IgD-negative memory B cell (primary cell): ENCODE measurements at regions not wholly inside any gene's neighbourhood (a gene's known extent, or its start where the extent isn't known, plus 50 kb on each side); places are given as distances from the start of the nearest gene placed in this dataset.

Source experiments
- H3K27ac Mint-ChIP-seq, 3 donors: one replicate each; pipeline ENCODE4 v1.8.0; 2020 to 2022; ENCODE audit warnings: mild to moderate bottlenecking in 3 of 3, mixed read lengths in 3 of 3, moderate library complexity in 1 of 3
- H3K27me3 Mint-ChIP-seq: one replicate; pipeline ENCODE4 v1.8.0; 2021; ENCODE audit warnings: mixed read lengths
- H3K36me3 Mint-ChIP-seq: one replicate; pipeline ENCODE4 v1.8.0; 2020; ENCODE audit warnings: mild to moderate bottlenecking, mixed read lengths
- H3K4me1 Mint-ChIP-seq, 3 donors: one replicate each; pipeline ENCODE4 v1.8.0; 2020 to 2022; ENCODE audit warnings: mixed read lengths in 3 of 3, mild to moderate bottlenecking in 1 of 3
- H3K4me3 Mint-ChIP-seq, 4 donors: one replicate each; pipeline ENCODE4 v1.8.0; 2020 to 2022; ENCODE audit warnings: mild to moderate bottlenecking in 4 of 4, mixed read lengths in 4 of 4, moderate library complexity in 3 of 4
- H3K9me3 Mint-ChIP-seq, 3 donors: one replicate each; pipeline ENCODE4 v1.8.0; 2020 to 2021; ENCODE audit warnings: mixed read lengths in 3 of 3, mild to moderate bottlenecking in 1 of 3

DNA sequence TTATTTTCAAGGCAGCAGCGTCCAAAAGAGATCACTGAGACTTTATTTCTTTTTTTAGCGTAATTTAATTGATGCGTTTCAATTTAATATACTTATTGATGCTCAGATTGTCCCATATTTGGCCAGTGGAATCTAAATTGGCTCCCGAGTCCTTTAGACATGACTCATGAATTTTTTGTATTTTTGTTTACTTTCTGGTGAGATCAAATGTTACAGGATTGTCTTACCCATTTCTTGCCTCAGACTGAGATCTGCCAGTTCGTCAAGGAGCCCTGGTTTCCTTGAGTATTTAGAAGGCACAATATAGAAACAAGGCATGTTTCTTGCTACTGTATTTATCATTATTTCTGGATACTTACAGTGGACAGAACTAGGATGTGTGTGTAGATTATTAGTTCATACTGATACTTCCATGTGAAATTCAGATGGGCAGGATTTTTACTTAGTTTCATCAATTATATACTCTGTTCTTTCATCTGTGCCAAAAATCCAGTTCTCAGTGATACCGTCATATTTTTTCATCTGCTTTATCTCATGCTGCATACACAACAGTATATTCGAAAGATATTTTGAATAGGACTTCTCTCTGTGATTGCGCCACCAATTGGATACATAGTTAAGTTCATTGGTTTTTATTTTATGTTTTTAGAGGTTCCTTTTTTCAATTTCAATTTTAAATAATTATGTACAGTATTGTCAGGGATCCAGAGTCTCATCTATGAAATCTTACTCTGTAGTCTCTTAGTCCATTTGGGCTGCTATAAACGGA is 436.9 kb upstream of the C2CD4B start:
- Mint-ChIP-seq H3K27me3 (peaks cover 7% of the 10 kb centered on the region), H3K36me3 (no peaks in the 10 kb centered on the region)

GRCh38 chr15:62603742-62604141 is 438.7 kb upstream of the C2CD4B start:
- no peaks in the 10 kb centered on the region for H3K4me1 Mint-ChIP-seq
- peaks cover 0 to 4% (median 0%) of the 10 kb centered on the region in 3 donors for H3K9me3 Mint-ChIP-seq
- peaks cover 11% of the 10 kb centered on the region for H3K27me3 Mint-ChIP-seq
- H3K4me3 Mint-ChIP-seq = no peak overlapping the region
- no peaks in the 10 kb centered on the region for H3K36me3 Mint-ChIP-seq
- no peak overlapping the region for H3K27ac Mint-ChIP-seq

More for the DNA sequence above, 436.9 kb upstream of the C2CD4B start:
- peaks cover 0 to 4% (median 0%) of the 10 kb centered on the region in 3 donors for H3K9me3 Mint-ChIP-seq
- H3K4me3 Mint-ChIP-seq = no peak overlapping the region
- H3K4me1 Mint-ChIP-seq = no peaks in the 10 kb centered on the region
- no peak overlapping the region for H3K27ac Mint-ChIP-seq

DNA sequence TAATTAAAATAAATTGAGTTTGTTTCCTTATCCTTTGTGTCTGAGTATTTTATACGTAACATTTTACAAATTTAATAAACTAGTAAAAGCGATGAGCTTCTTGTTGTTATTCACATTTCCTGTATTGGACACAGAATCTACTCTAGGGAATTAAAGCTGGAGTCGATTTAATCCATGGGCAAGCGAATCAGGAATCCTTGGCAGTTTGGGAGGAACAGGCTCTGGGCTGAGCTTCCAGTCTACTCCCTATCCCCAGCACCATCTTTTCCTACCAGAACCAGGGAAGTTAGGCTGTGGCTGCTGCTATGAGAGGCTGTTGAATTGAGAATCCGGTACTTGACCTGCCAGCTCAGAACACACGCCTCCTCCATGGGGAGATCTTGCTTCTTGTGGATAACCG is 437.3 kb upstream of the TPM1 start:
- H3K9me3 Mint-ChIP-seq = peaks cover 0 to 4% (median 0%) of the 10 kb centered on the region in 3 donors
- peaks cover 11% of the 10 kb centered on the region for H3K27me3 Mint-ChIP-seq
- H3K36me3 Mint-ChIP-seq = no peaks in the 10 kb centered on the region
- no peak overlapping the region for H3K27ac Mint-ChIP-seq
- no peaks in the 10 kb centered on the region for H3K4me1 Mint-ChIP-seq
- no peak overlapping the region for H3K4me3 Mint-ChIP-seq

DNA sequence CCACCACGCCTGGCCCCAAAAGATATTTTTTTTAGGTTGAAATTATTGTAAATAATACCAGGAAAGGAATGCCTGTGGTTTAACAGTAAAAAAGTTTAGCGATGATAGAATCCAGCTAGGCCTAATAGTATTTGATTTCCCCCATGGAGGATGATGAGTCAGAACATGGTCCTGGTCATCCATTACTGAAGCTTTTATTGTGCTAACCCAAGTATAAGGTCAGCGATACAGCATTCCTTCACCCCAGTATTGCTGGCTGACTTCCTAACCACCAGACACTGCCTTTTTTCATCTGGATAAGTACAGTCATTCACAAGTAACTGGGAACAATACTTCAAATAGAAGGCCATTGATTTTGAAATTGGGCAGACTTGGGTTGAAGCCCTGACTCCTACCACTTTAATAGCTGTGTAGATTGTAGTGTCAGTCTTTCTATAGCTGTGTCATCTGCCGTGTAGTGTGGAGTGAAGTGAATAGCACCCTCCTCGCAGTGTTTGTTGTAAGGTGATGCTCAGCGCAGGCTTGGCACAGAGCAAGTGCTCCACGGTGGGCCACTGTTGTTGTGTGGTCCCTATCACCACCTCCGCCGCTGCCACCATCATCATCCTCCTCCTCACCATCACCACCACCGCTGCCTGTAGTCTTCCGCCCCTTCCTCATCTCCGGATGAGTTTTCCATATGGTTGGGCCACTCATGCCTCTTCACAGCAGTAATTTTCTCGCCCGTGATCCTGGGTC is 436.0 kb upstream of the TPM1 start:
- no peak overlapping the region for H3K27ac Mint-ChIP-seq
- H3K36me3 Mint-ChIP-seq = no peaks in the 10 kb centered on the region
- no peaks in the 10 kb centered on the region for H3K4me1 Mint-ChIP-seq
- peaks cover 11% of the 10 kb centered on the region for H3K27me3 Mint-ChIP-seq
- no peak overlapping the region for H3K4me3 Mint-ChIP-seq
- H3K9me3 Mint-ChIP-seq = peaks cover 0 to 4% (median 0%) of the 10 kb centered on the region in 3 donors

- Mint-ChIP-seq H3K4me1 (no peaks in the 10 kb centered on the region), H3K4me3 (no peak overlapping the region), H3K9me3 (peaks cover 0 to under 1% (median 0%) of the 10 kb centered on the region in 3 donors), H3K27ac (peak overlapping the region in 1 of 3 donors; percentile 6), H3K36me3 (no peaks in the 10 kb centered on the region), H3K27me3 (peaks cover 11% of the 10 kb centered on the region)
Observed at GRCh38 chr15:62607114-62607462, 435.5 kb upstream of the TPM1 start.

- Mint-ChIP-seq H3K4me1 (no peaks in the 10 kb centered on the region), H3K27ac (no peak overlapping the region), H3K4me3 (no peak overlapping the region), H3K27me3 (peaks cover 11% of the 10 kb centered on the region), H3K36me3 (no peaks in the 10 kb centered on the region), H3K9me3 (no peaks in the 10 kb centered on the region)
Observed at GRCh38 chr15:62607643-62608042, 434.9 kb upstream of the TPM1 start.

DNA sequence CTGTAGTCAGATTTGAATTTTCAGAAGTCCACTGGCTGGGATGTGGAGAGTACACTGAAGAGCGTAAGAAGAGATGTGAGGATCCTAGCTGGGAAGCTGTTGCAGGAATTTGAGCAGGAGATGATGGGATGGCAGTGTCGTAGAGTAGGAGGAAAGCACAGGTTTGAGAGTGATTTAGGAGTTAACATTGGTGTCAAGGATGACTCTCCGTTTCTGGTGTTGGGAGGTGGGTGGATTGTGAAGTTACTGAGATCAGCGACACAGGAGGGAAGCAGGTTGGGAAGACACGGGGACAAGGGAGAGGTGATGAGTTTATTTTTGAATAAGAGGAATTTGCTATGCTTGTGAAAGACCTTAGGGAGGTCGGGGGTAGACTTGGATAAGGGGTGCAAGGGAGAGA is 434.2 kb upstream of the TPM1 start:
- Mint-ChIP-seq H3K4me3 (peak overlapping the region in 1 of 4 donors; percentile 23), H3K4me1 (no peaks in the 10 kb centered on the region), H3K36me3 (no peaks in the 10 kb centered on the region), H3K9me3 (no peaks in the 10 kb centered on the region), H3K27me3 (peaks cover 8% of the 10 kb centered on the region), H3K27ac (no peak overlapping the region)

DNA sequence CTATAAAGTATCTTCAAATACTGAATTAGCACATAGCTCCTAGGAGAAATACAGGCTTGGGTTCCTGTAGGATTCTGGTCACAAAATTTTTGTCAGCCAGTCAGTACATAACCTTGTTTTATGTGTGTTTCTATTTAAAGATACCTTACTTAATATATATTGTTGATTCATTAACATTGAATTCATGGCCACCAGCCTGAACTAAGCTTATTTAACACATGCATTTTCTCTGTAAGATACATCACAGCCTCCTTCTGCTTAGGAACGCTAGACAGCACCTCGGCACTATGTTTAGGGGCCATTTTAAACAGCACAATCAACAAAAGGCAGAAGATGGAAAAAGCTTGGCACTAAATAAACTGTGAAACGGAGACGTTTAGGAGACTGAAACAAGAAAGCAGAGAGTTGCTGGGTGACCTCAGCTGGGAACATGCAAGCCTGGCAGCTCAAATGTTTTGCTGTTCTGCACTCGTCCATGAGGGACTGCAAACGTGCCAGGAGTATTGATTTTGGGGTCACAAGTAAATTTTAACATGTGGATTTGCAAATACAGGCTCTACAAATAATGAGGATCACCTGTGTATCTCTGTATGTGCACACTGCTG is 432.2 kb upstream of the TPM1 start:
- Mint-ChIP-seq H3K27ac (no peak overlapping the region), H3K9me3 (no peaks in the 10 kb centered on the region), H3K4me1 (no peaks in the 10 kb centered on the region), H3K36me3 (no peaks in the 10 kb centered on the region), H3K4me3 (no peak overlapping the region), H3K27me3 (peaks cover 8% of the 10 kb centered on the region)

- no peaks in the 10 kb centered on the region for H3K36me3 Mint-ChIP-seq
- no peaks in the 10 kb centered on the region for H3K4me1 Mint-ChIP-seq
- no peak overlapping the region for H3K4me3 Mint-ChIP-seq
- no peaks in the 10 kb centered on the region for H3K9me3 Mint-ChIP-seq
- no peak overlapping the region for H3K27ac Mint-ChIP-seq
- peaks cover 8% of the 10 kb centered on the region for H3K27me3 Mint-ChIP-seq
Observed at GRCh38 chr15:62611002-62611401, 431.5 kb upstream of the TPM1 start.

DNA sequence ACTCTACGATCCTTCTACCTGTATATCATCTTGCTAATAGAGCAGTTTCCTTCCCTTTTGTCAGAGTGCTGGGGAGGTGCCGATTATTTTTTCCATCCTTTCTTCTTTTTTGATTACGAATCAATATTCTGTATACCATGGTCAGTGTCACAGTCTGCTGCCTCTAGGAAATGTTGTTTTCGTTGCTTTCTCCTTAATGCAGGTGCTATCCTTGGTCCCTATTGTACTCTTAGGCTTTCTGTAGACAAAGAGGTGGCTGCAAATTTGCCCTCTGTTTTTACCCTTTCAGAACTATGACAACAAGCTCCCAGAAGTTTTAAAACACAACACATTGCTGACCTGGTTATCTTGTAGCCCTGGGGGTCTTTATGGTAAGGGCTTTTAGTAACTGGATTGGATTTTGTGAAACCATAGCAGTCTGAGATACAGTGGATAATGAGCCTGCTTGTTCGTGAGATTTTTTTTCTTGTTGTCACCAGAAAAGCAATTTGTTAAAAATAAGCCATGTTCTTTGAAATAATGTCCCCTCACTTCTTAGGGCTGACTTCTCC is 430.3 kb upstream of the TPM1 start:
- H3K4me3 Mint-ChIP-seq = no peak overlapping the region
- no peaks in the 10 kb centered on the region for H3K9me3 Mint-ChIP-seq
- H3K4me1 Mint-ChIP-seq = no peaks in the 10 kb centered on the region
- no peak overlapping the region for H3K27ac Mint-ChIP-seq
- H3K27me3 Mint-ChIP-seq = peaks cover 8% of the 10 kb centered on the region
- no peaks in the 10 kb centered on the region for H3K36me3 Mint-ChIP-seq

GRCh38 chr15:62612771-62613170 is 429.8 kb upstream of the TPM1 start:
- Mint-ChIP-seq H3K27me3 (peaks cover 8% of the 10 kb centered on the region), H3K4me3 (no peak overlapping the region), H3K9me3 (no peaks in the 10 kb centered on the region), H3K36me3 (no peaks in the 10 kb centered on the region), H3K27ac (no peak overlapping the region), H3K4me1 (no peaks in the 10 kb centered on the region)

DNA sequence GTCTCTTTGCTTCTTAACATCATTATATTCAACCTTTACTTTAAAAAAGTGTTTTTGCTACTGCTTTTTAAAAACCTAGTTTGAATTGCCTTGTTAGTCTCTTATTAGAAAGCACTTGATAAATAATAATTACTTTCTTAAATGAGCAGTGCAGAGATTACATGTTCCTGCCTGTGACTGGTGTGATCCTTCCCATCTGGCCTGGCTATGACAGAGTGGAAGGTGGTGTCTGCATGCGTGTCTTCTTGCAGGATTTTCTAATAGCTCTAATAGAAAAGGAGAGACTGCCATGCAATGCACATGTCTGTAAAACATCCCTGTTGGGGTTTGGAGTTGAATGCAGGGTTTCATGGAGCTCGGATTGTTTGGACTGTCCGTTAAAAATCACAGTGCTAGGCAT is 425.8 kb upstream of the TPM1 start:
- H3K9me3 Mint-ChIP-seq = no peaks in the 10 kb centered on the region
- no peaks in the 10 kb centered on the region for H3K36me3 Mint-ChIP-seq
- H3K27me3 Mint-ChIP-seq = no peaks in the 10 kb centered on the region
- no peak overlapping the region for H3K4me3 Mint-ChIP-seq
- H3K27ac Mint-ChIP-seq = no peak overlapping the region
- H3K4me1 Mint-ChIP-seq = no peaks in the 10 kb centered on the region

- H3K9me3 Mint-ChIP-seq = no peaks in the 10 kb centered on the region
- no peak overlapping the region for H3K27ac Mint-ChIP-seq
- no peaks in the 10 kb centered on the region for H3K27me3 Mint-ChIP-seq
- H3K4me1 Mint-ChIP-seq = no peaks in the 10 kb centered on the region
- H3K36me3 Mint-ChIP-seq = no peaks in the 10 kb centered on the region
- H3K4me3 Mint-ChIP-seq = no peak overlapping the region
Observed at GRCh38 chr15:62617741-62618140, 424.8 kb upstream of the TPM1 start.

DNA sequence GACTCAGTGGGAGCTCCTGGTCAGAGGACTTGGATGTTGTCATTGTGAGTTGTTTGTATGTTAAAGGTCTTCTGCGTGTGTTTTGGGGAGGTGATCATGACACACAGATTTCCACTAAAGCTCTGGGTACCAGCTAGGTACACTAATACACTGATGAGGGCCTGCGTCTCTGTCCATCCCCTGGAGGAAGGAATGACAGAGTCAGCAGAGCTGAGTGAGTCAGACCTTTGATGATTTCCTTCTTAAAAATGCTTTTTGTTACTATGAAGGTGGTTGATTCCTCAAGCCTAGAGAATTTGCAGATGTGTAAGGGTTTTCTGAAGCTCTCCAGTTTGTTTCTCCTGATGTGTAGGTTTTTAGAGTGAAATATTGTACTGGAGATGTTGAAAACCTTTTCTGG is 424.1 kb upstream of the TPM1 start:
- Mint-ChIP-seq H3K27me3 (no peaks in the 10 kb centered on the region), H3K36me3 (no peaks in the 10 kb centered on the region), H3K4me1 (no peaks in the 10 kb centered on the region), H3K9me3 (no peaks in the 10 kb centered on the region), H3K27ac (no peak overlapping the region), H3K4me3 (no peak overlapping the region)

DNA sequence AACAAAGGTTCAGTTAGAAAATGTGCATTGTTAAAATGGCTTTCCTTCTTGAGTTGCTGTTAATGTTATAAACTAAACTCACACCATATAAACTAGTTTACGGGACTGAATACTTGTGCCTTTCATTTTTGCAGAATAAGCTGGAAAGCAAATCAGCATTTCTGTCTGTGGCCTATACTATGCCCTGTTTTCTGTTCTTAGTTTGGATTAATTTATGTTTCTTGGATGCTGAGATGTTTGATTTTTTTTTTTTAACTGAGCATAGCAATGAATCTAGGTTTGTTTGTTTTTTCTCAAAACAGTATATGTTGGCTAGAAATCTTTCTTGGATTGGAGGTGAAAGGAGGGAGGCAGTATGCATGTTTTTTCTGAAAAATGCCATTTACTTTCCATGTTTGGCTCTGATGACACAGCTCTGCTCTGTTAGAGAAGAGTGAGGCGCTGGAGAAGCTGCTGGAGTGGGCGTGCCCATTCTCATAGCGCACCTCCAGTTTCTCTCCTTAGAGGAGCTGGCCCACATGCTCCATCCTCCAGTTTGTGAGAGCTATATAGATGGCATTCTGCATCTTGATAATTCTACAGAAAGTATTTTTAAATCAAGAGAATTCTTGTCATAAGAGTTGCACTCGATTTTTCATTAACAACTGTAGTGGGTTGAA is 423.6 kb upstream of the TPM1 start:
- Mint-ChIP-seq H3K36me3 (no peaks in the 10 kb centered on the region), H3K27ac (no peak overlapping the region), H3K4me1 (no peaks in the 10 kb centered on the region), H3K9me3 (no peaks in the 10 kb centered on the region), H3K27me3 (no peaks in the 10 kb centered on the region), H3K4me3 (no peak overlapping the region)
